GM19239 (cell line): ENCODE measurements at regions not wholly inside any gene's neighbourhood (a gene's known extent, or its start where the extent isn't known, plus 50 kb on each side); places are given as distances from the start of the nearest gene placed in this dataset.
"Not testable (repeated sequence)": the region's sequence is repeated elsewhere in the genome, so short reads cannot be mapped to it uniquely, and the experiment has no call there.

ENCODE experiments used
- DNase-seq: peaks from one replicate; pipeline ENCODE4 v3.0.0; 2011; ENCODE audit warnings: low spot score; ENCODE audit not compliant: insufficient read length
- FAIRE-seq: peaks from 2 replicates; lab custom pipeline; 2011; peaks lifted over from hg19 to GRCh38; lab: Jason Lieb, UNC

DNA sequence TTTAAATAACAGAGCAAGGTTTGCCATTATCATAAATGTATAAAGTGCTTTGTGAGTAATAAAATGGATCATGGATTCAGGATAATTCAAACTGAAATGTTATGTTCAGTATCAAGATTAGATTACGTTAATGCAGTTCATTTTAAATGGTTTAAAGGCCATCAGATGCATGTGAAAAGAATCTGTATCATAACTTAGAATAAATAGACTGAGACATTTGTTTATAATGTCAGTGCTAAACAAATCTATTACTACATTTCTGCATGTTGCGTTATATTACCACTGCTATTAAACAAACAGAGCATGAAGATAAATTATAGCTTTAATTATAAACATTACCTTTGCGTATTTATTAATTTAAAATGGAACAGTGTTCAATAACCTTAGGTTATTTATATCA, 160.2 kb downstream of the TOX3 start:
- no peak for DNase-seq
- no peak for FAIRE-seq

DNA sequence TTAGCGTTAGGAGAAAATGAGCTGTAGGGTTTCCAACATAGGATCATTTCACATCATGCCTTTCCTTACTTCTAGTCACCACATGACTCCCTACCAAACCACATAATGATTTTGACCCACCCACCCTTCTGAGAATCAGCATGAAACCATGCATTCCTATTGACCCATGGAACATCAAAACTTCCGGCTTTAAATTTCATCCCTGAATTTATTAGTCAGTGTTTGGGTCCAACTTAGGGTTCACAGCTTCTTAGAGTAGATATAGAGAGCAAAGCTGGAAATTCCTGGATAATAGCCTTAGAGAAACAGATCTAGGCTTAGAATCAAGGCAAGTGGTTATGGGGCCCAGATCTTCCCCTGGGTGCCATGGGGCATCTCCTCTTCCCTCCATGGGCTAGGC, 162.6 kb downstream of the TOX3 start:
- no peak for FAIRE-seq
- no peak for DNase-seq

DNA sequence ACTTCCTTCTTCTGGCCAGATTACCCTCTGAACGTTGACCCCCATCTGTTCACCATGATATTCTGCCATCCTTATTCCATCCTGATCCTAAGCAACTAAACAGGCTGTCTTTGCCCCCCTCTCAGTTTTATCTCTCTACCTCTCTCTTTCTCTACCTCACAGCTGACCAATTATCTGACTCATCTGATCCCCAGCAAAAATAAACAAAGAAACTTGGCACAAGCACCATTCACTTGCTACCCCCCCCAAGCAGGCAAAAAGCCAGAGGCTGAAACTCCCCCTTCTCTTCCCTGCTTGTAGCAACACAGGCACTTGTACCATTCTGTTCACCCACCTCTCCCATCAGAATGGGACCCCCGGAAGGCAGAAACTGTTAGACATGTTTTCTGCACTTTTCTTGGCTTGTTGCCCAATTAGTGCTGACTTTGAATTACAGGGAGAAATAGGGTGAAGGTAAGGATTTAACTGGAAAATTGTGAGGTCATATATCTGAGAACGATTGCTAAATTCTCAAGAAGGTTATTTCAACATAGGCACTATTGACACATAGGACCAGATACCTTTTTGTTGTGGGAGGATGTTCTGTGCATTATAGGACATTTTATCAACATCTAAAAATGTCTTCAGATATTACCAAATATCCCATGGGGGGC, 163.2 kb downstream of the TOX3 start:
- DNase-seq (no peak), FAIRE-seq (no peak)

DNA sequence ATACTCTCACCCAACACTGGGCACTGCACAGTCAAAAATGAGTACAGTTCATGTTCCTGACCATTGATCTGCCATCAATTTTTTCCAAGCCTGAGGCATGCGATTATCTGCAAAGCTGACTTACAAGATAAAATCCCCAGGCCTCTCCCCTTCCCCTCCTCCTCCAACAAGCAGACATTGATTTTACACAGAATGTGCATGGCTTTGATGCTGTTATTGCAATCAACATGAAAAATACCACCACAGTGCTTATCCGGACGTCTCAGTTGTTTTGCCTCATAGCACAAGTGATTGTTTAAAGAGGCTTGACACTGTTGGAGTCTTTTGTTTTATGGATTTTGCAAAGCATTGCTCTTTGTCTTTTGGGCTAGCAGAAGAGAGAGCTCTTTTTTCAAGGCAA, 163.8 kb downstream of the TOX3 start:
- no peak for DNase-seq
- no peak for FAIRE-seq

DNA sequence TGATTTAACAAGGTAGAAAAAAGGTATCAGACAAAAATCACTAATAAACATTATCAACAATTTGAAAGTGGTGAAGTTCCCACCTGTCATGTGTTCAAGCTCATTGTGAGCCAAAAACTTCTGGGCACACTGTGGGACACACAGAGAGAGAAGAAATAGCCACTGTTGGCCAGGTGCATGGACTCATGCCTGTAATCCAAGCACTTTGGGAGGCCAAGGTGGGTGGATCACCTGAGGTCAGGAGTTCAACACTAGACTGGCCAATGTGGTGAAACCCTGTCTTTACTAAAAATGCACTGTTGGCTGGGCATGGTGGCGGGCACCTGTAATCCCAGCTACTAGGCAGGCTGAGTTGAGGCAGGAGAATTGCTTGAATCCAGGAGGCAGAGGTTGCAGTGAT, 167.4 kb downstream of the TOX3 start:
- DNase-seq, result no peak
- no peak for FAIRE-seq

DNA sequence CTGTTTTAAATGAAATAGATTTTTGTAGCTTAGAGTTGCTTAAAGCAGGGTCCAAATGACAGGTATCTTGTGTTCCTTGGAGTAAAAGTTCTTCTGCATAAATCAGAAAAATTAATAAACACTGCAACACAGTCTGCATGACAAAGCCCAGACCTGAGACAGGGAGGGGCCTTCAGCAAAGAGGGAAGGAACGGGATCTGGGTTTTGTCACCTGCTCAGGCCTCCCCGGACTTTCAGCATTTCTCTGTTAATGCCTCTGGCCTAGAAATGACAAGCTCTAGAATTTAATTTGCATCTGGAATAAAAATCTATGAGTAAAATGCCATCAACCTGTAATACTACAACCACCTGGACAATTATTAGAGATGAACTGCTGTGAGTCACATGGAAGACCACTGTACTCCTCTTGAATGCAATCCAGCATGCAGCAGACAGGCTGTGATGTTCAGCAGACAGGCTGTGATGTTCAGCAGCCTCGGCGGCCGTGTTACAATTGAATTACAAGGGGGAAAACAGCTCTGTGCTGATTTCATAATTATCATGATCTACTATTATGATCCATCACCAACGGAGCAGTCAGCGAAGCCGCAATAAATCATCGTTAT, 170.2 kb downstream of the TOX3 start:
- DNase-seq (no peak), FAIRE-seq (no peak)

DNA sequence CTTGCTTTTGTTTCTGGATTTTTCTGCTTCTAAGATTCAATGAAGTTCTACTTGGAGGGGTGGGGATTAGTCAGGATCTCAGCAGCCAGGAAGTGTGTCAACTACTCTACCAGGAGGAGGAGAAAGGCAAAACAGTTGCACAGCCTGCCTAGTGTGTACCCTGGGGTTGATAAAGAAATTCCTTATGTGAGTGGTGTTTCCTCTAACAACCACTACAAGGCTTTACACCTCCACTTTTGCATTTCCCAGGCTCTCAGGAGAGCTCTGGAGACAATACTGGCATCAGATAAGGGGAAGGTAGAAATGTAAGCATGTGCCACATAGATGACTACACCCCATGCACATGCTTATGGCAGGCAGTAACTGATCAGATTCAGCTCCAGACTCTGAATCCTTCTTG, 174.6 kb downstream of the TOX3 start:
- FAIRE-seq, result no peak

DNA sequence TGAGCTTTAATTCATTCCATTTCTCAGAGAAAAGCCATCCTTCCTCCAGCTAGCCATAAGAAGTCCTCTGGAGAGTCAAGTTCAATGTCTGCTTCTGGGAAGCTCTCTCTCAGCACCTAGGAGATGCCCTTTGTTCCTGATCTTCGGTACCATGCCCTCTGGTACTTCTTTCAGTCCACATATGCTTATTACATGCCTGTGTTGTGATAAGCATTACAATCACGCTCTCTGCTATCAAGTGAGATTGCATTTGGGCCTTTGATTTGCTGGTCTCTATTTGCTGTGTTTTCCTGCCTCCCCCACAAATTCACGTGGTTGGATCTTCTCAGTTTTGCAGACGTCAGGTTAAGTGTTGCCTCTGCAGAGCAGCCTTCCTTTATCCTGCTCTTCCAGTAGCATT, 178.1 kb downstream of the TOX3 start:
- DNase-seq, result no peak
- no peak for FAIRE-seq

More for the DNA sequence above, 174.6 kb downstream of the TOX3 start:
- DNase-seq, result no peak

DNA sequence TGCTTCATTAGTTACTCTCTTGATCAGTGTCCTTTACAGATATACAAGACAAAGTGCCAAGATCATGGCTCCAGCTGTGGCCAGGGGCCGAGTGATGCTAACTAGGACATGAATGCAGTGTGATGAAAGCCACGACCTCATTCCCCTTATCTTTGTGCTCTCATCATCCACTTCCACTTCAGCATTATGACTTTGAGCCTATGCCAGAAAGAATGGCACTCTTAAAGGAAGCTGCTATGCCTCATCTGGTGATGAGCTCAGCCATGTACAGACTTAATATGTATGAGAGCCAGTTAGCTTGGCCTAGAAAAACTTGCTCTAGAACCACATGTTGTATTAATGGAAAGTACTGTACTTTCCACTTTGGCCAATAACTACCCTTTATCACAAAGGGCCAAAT, 179.1 kb downstream of the TOX3 start:
- no peak for DNase-seq
- FAIRE-seq, result no peak

DNA sequence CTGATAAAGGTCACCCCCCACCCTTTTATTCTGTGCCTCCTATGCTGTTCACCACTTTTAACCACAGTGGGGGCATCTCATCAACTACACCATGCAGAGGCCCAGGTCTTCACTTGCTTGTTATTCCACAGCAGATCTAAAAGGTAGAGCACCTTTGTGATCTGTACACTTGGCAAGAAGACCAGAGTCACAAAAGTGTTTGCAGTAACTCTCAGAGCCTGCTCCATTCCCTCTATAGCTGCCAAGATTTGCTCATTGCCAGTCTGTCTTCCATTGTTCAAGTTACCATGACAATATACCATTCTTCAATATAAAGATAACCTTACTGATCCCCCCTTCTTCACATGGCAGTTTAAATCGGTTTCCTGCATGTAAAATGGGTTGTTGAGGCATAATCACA, 180.0 kb downstream of the TOX3 start:
- DNase-seq, result no peak
- no peak for FAIRE-seq

DNA sequence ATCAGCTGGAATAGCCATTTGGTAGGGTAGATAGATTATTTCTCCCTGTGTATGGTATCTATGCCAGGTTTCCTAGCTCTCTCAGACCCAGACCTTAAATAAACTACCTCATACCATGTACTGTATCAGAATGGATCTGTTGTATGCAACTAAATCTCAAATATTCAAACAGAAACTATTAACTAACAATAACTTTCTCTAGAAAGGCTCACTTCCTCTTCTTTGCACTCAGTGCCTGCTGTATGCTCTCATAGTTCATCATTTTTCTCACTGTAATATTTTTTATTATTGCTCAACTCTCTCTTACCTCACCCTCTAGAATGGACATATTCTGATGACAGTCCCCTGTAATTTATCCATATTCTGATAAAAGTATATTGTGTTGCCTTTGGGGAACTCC, 182.4 kb downstream of the TOX3 start:
- DNase-seq, result no peak
- FAIRE-seq, result no peak

DNA sequence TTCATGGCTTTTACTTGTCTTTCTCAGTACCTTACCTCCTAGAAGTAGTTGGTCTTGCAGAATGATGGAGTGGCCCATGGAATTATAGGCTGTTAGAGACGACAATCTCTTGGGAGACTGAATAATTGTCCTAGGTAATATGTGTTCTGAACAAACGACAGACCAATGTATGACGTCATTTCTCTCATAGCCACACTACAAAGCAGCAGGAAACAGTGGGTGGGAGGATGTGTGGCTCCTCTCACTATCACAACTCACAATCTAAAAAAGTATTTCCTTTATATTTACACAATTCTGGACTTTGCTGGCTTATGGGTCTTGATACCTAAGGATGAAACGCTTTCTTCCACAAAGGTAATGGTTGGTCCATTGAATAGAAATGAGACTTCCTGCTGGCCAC, 183.9 kb downstream of the TOX3 start:
- DNase-seq (no peak), FAIRE-seq (no peak)

DNA sequence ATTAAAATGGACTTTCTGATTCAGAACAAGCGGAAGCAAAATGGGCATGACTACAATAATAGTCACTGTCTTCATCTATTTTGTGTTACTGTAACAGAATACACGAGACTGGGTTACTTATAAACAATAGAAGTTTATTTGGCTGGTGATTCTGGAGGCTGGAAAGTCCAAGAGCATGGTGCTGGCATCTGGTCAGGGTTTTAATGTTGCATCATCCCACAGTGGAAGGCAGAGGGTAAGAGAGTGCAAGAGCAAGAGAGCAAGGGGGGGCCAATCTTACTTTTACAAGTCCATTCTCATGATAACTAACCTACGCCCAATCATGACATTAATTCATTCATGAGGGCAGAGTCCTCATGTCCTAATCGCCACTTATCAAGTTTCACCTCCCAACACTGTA, 189.2 kb downstream of the TOX3 start:
- no peak for FAIRE-seq
- DNase-seq, result no peak

DNA sequence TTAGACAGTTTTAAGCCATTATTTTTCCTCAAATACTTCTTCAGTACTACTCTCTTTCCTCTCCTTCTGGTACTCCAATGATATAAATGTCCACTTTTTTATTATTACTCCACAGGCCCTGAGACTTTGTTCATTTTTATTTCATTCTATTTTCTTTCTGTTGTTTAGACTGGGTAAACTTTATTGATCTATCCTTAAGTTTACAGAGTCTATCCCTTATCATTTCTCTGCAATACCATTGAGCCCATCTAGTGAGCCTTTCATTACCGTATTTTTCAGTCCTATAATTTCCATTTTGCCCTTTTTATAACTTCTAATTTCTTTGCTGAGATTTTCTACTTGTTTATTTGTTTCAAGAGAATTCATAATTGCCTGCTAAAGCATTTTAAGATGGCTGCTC, 193.7 kb downstream of the TOX3 start:
- FAIRE-seq, result no peak
- no peak for DNase-seq

DNA sequence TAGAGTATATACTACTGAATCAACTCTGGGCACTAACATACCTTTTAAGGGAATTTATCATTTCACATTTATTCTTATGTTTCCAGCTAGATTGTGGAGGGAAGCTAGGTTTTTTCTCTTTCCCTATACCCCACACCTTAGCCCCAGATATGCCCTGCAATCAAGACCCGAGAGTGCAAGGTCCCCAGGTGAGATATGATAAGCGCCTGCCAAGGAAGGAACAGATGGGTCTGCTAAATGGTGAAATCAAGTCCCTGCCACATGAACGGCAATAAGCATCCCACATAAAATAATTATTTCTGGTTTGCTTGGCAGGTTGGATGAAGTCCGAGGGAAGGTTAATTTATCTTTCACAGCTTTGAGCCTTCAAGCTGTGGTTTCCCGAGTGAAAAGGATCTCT, 195.5 kb downstream of the TOX3 start:
- DNase-seq (no peak), FAIRE-seq (no peak)

DNA sequence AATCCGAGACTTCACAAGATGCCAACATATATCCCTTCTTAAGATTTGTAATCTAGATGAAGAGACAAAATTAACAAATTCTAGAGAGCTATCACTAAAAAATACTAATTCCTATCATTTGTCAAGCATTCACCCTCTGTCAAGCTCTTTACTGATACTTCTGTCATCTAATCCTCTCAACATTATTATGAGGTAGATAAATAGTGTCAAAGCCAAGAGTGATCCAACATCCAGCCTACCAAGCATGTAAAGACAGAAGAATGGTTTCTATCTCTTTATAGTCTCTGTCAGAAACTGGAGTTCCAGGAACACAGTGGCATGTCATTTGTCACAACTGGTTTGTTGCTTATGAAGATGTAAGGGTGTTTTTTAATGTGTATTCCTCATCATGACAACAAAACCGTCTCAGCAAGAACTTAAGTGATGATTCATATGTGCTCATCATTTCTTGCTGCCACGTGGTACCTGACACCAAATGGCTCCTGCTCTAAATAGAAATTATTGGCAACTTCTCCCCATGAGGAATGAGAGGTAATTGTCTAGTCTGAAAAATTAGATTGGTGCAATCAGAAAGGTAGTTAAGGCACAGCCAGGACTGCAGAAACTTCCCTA, 196.8 kb downstream of the TOX3 start:
- no peak for FAIRE-seq

DNA sequence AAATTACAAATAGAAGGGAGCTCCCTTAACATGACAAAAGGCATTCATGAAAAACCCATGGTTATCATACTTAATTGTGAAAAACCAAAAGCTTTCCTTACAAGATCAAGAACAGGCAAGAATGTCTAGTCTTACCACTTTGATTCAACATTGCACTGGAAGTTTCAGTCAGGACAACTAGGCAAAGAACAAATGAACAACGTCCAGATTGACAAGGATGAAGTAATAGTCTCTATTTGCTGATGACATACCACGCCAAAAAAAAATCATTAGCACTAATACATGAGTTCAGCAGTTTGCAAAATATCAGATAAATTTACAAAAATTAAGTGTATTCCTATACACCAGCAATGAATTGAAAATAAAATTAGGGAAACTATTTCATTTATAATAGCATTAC, 200.2 kb downstream of the TOX3 start:
- FAIRE-seq, result no peak

More for the DNA sequence above, 196.8 kb downstream of the TOX3 start:
- no peak for DNase-seq

DNA sequence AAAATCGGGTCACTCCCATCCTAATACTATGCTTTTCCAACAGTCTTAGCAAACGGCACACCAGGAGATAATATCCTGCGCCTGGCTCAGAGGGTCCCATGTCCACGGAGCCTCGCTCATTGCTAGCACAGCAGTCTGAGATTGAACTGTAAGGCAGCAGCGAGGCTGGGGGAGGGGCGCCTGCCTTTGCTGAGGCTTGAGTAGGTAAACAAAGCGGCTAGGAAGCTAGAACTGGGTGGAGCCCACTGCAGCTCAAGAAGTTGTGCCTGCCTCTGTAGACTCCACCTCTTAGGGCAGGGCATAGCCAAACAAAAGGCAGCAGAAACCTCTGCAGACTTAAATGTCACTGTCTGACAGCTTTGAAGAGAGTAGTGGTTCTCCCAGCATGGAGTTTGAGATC, 213.3 kb downstream of the TOX3 start:
- not testable (repeated sequence) for DNase-seq, FAIRE-seq

More for the DNA sequence above, 200.2 kb downstream of the TOX3 start:
- no peak for DNase-seq

DNA sequence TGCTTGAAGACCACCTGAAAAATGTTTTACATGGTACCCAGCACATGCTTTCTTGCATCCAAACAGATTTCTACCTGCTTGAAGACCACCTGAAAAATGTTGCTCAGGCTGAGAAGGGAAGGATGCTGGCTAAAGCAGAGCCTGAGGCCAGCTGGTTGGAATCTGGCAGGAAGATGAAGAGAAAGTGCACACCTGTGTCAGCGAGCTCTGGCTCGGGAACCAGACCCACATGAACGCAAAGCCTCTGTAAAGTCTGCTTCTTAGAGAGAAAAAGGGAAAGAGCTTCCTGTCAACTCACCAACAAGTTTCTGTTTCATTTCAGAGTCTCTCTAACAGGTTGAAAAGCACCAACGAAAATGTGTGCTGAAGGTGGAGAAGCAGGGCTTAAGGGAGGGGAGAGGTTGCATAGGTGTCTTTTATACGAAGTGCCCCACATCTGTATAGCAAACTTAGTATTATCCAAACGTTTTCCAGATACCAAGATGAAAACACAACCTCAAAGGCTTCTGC, 226.0 kb downstream of the TOX3 start:
- no peak for FAIRE-seq

DNA sequence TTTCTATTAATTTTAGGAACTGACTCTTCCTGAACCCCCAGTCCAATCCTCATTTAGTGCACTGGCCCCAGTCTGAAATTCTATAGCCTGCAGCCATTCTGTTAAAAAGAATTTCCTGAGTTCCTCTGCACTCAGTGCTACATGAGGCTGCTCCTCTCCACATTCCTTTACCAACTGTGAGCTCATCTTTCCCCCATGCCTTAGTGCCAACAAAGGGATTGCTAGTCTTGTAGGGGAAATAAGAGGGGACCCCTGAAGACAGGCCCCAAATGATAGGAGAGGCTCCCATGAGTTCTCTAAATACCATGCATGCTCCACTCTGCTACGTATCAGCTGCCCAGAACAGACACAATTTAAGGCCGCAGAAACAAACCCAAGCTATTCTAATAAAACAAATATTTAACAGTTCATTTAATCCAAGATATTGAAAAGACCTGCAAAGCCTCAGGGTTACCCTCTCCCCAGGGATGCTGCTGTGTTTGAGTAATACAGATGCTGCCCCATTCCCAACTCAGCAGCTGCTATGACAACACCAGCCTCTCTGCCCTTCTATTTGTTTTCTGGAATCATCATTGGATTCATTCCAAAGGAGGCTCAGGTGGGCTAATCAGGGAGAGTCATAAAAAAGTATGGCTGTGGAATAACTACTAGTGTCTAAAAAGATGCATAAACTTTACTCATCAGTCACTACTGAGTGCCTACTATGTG, 228.5 kb downstream of the TOX3 start:
- FAIRE-seq (no peak), DNase-seq (no peak)

More for the DNA sequence above, 226.0 kb downstream of the TOX3 start:
- no peak for DNase-seq

DNA sequence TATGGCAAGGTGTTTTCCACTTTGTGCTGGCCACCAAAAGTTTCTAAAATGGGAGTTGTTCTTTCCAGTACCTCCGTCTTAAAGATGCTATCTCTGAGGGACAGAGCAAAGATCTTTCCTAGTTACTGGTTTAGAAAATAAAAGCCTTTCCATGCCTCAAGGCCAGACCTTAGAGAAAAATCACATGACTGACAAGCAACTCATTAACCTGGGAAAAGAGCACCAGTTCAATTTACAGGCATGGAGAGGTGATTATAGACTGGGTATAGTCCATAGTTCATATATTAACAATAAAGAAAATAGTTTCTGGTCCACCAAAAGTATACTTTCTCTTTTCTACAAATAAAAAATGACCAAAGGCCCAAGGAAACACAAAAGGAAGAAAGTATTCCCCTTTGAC, 230.7 kb downstream of the TOX3 start:
- FAIRE-seq, result no peak
- DNase-seq, result no peak
